ENCODE measurements at regions not wholly inside any gene's neighbourhood (a gene's known extent, or its start where the extent isn't known, plus 50 kb on each side); places are given as distances from the start of the nearest gene placed in this dataset.
A peak's percentile ranks its signal among the peaks of the same experiment; 100 is the strongest.

GRCh38 chr18:27899893-27900292 is 277.0 kb downstream of the CDH2 start:
- ATAC-seq: no peak

GRCh38 chr18:27894746-27895145 is 282.2 kb downstream of the CDH2 start:
- ATAC-seq: no peak

- no peak for ATAC-seq
Observed at GRCh38 chr18:27887711-27888495, 289.0 kb downstream of the CDH2 start.

GRCh38 chr18:27887287-27887686 is 289.6 kb downstream of the CDH2 start:
- no peak for ATAC-seq

GRCh38 chr18:27879540-27879939 is 297.4 kb downstream of the CDH2 start:
- no peak for ATAC-seq

- no peak for ATAC-seq
Observed at GRCh38 chr18:27871726-27872125, 305.2 kb downstream of the CDH2 start.

- no peak for ATAC-seq
Observed at GRCh38 chr18:27869735-27870134, 307.2 kb downstream of the CDH2 start.

GRCh38 chr18:27865431-27865830 is 311.5 kb downstream of the CDH2 start:
- no peak for ATAC-seq

GRCh38 chr18:27863780-27864430 is 313.0 kb downstream of the CDH2 start:
- no peak for ATAC-seq

- no peak for ATAC-seq
Observed at GRCh38 chr18:27862041-27862682, 314.8 kb downstream of the CDH2 start.

- ATAC-seq: no peak
Observed at GRCh38 chr18:27861539-27861938, 315.4 kb downstream of the CDH2 start.

- ATAC-seq: no peak
Observed at GRCh38 chr18:27860701-27861107, 316.2 kb downstream of the CDH2 start.

- ATAC-seq: peak; percentile 99
Observed at GRCh38 chr18:27860011-27860410, 316.9 kb downstream of the CDH2 start.

GRCh38 chr18:27856820-27857219 is 320.1 kb downstream of the CDH2 start:
- ATAC-seq: no peak

- no peak for ATAC-seq
Observed at GRCh38 chr18:27855486-27855885, 321.4 kb downstream of the CDH2 start.

GRCh38 chr18:27854631-27855030 is 322.3 kb downstream of the CDH2 start:
- no peak for ATAC-seq

GRCh38 chr18:27848336-27848735 is 328.6 kb downstream of the CDH2 start:
- ATAC-seq: no peak

- ATAC-seq: no peak
Observed at GRCh38 chr18:27847412-27847811, 329.5 kb downstream of the CDH2 start.

- ATAC-seq: no peak
Observed at GRCh38 chr18:27845897-27846296, 331.0 kb downstream of the CDH2 start.

GRCh38 chr18:27843783-27844777 is 332.9 kb downstream of the CDH2 start:
- no peak for ATAC-seq

GRCh38 chr18:27839141-27839540 is 337.8 kb downstream of the CDH2 start:
- peak; percentile 69 for ATAC-seq

- ATAC-seq: no peak
Observed at GRCh38 chr18:27838225-27838624, 338.7 kb downstream of the CDH2 start.

GRCh38 chr18:27826101-27826500 is 350.8 kb downstream of the CDH2 start:
- ATAC-seq: no peak
